ENCODE measurements at regions not wholly inside any gene's neighbourhood (a gene's known extent, or its start where the extent isn't known, plus 50 kb on each side); places are given as distances from the start of the nearest gene placed in this dataset.

DNA sequence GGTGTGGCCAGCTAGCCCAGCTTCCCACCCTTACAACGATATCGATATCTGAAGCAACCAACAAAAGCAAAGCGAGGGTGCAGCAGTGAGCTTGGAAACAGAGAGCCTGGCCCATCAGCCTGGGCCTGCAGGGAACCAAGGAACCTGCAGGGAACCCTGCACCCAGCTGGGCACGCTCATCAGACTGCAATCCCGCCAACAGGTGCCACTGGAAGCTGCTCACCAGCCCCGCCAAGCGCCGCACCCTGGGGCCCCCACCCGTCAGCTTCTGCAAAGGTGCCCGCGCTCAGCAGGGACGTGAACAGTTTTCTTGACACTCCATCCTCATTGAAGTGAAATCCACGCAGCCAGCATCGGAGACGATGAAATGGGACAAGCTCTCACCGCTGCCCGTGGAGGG, 250.7 kb downstream of the RBFOX3 start:
- no peak for TF ChIP-seq SP1 (IDR thresholded peaks at IDR 0.05; ENCODE audit: low read depth)
- no peak for TF ChIP-seq SIN3A (IDR thresholded peaks at IDR 0.05; ENCODE audit: low read depth)
- peak; percentile 31; the same call in 1 of the 2 replicates for TF ChIP-seq RAD21 (IDR thresholded peaks at IDR 0.05; ENCODE audit: low read depth)
- TF ChIP-seq, protein P1, sequence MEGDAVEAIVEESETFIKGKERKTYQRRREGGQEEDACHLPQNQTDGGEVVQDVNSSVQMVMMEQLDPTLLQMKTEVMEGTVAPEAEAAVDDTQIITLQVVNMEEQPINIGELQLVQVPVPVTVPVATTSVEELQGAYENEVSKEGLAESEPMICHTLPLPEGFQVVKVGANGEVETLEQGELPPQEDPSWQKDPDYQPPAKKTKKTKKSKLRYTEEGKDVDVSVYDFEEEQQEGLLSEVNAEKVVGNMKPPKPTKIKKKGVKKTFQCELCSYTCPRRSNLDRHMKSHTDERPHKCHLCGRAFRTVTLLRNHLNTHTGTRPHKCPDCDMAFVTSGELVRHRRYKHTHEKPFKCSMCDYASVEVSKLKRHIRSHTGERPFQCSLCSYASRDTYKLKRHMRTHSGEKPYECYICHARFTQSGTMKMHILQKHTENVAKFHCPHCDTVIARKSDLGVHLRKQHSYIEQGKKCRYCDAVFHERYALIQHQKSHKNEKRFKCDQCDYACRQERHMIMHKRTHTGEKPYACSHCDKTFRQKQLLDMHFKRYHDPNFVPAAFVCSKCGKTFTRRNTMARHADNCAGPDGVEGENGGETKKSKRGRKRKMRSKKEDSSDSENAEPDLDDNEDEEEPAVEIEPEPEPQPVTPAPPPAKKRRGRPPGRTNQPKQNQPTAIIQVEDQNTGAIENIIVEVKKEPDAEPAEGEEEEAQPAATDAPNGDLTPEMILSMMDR (IDR thresholded peaks at IDR 0.05 in 2 of 3, conservative IDR thresholded peaks at IDR 0.05 in 1 of 3; ENCODE audit: borderline replicate concordance in 1 of 3, insufficient read depth in 1 of 3, low read depth in 2 of 3, low read length in 2 of 3), result peak; percentile 43 to 52 (median 44); a peak in 3 of 6 replicates
- TF ChIP-seq, protein P2, sequence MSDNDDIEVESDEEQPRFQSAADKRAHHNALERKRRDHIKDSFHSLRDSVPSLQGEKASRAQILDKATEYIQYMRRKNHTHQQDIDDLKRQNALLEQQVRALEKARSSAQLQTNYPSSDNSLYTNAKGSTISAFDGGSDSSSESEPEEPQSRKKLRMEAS (IDR thresholded peaks at IDR 0.05), result no peak
- no peak for TF ChIP-seq POLR2AphosphoS5 (IDR thresholded peaks at IDR 0.05; ENCODE audit: low read depth, low read length)
- Histone ChIP-seq H3K4me2 (ENCODE audit: low read length) (no peak overlapping the region), H3K36me3 (ENCODE audit: control insufficient read depth in 1 of 2, insufficient read depth in 2 of 2, low read length in 2 of 2) (no peaks in the 10 kb centered on the region), H3K9me2 (ENCODE audit: insufficient read depth) (no peaks in the 10 kb centered on the region), H3K4me1 (ENCODE audit: control insufficient read depth in 1 of 2, insufficient read depth in 2 of 2, low read length in 2 of 2) (no peaks in the 10 kb centered on the region; a peak in 1 of 4 replicates), H3K9ac (ENCODE audit: low read length) (no peak overlapping the region), H3K27ac (ENCODE audit: low read depth, low read length) (no peak overlapping the region), H2AFZ (ENCODE audit: low read depth, low read length, poor library complexity, severe bottlenecking) (no peak overlapping the region), H3K4me3 (replicated peaks in 1 of 2; ENCODE audit: low read depth in 1 of 2, low read length in 2 of 2) (no peak overlapping the region), H3K27me3 (ENCODE audit: insufficient read depth, low read length) (peaks cover 90% of the 10 kb centered on the region), H4K20me1 (ENCODE audit: insufficient read depth) (no peaks in the 10 kb centered on the region), H3K79me2 (ENCODE audit: insufficient read depth, low read length) (no peaks in the 10 kb centered on the region), H3K9me3 (ENCODE audit: control insufficient read depth in 1 of 2, insufficient read depth in 1 of 2, low read depth in 1 of 2, low read length in 2 of 2) (no peaks in the 10 kb centered on the region)
- RAD21 ChIA-PET (ENCODE audit: low non-redundant PET in 1 of 2, low total read pairs in 2 of 2, uncharacterized antibody in 2 of 2, unreplicated experiment in 2 of 2), result no interaction called here
- BruUV-seq (replicated peaks), result no TSS peak
- POLR2A ChIA-PET, result no interaction called here
- ATAC-seq (peak; percentile 94), DNase-seq (ENCODE audit: low read depth, low spot score) (peak; percentile 45)
- CTCF ChIA-PET, result interaction anchor here (1.0 to 5.9 kb wide), 3 partner anchors 11 to 31 kb away, joined by 4 to 20 read pairs (median 5); no protein-coding TSS in a partner anchor
- intact Hi-C loops (cut with micrococcal nuclease), result no loop called here

DNA sequence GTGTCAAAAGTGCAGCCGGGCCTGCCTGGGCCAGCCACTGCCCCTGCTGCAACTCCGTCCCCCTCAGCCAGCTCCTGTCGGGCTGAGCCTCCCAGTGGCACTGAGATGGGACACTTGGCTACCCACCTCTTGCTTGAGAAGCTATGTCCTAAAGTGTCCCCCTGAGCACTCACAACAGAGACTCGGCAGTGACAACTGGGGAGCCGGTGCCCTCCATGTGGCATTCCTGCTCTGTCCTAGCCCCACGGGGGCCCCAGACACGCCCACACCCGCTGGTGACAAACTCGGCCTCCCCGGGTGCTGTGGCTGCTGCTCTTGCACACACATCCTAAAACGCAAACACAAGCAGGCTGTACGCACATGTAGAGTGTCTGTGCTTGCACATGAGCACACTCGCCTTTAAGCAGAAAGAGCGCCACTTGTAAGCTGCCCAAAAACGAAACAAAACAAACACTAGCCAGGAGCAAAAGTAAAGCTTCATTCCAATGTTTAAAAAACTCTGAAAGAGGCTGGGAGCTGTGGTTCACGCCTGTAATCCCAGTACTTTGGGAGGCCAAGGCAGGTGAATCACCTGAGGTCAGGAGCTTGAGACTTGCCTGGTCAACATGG, 253.9 kb downstream of the RBFOX3 start:
- POLR2A ChIA-PET, result interaction anchor here (1.2 kb wide), 1 partner anchor 9 kb away, joined by 4 read pairs; no protein-coding TSS in a partner anchor
- Histone ChIP-seq H3K4me2 (ENCODE audit: low read length) (no peak overlapping the region), H3K9me3 (ENCODE audit: control insufficient read depth in 1 of 2, insufficient read depth in 1 of 2, low read depth in 1 of 2, low read length in 2 of 2) (peaks cover 0 to 6% of the 10 kb centered on the region in 2 experiments; a peak in 1 of 4 replicates), H3K9ac (ENCODE audit: low read length) (no peak overlapping the region), H3K27me3 (ENCODE audit: insufficient read depth, low read length) (peaks cover 90% of the 10 kb centered on the region), H3K4me3 (replicated peaks in 1 of 2; ENCODE audit: low read depth in 1 of 2, low read length in 2 of 2) (no peak overlapping the region), H3K9me2 (ENCODE audit: insufficient read depth) (no peaks in the 10 kb centered on the region), H3K4me1 (ENCODE audit: control insufficient read depth in 1 of 2, insufficient read depth in 2 of 2, low read length in 2 of 2) (no peaks in the 10 kb centered on the region; a peak in 1 of 4 replicates), H3K79me2 (ENCODE audit: insufficient read depth, low read length) (no peaks in the 10 kb centered on the region), H4K20me1 (ENCODE audit: insufficient read depth) (no peaks in the 10 kb centered on the region), H3K36me3 (ENCODE audit: control insufficient read depth in 1 of 2, insufficient read depth in 2 of 2, low read length in 2 of 2) (no peaks in the 10 kb centered on the region), H3K27ac (ENCODE audit: low read depth, low read length) (no peak overlapping the region), H2AFZ (ENCODE audit: low read depth, low read length, poor library complexity, severe bottlenecking) (no peak overlapping the region)
- intact Hi-C loops (cut with micrococcal nuclease), result no loop called here
- RAD21 ChIA-PET (ENCODE audit: low non-redundant PET in 1 of 2, low total read pairs in 2 of 2, uncharacterized antibody in 2 of 2, unreplicated experiment in 2 of 2), result no interaction called here
- no TSS peak for BruUV-seq (replicated peaks)
- ATAC-seq (no peak), DNase-seq (ENCODE audit: low read depth, low spot score) (no peak)
- CTCF ChIA-PET, result interaction anchor here (0.6 to 5.9 kb wide), 3 partner anchors 31 to 52 kb away, joined by 3 to 20 read pairs (median 6); no protein-coding TSS in a partner anchor
- TF ChIP-seq SIN3A (IDR thresholded peaks at IDR 0.05; ENCODE audit: low read depth), result no peak
- TF ChIP-seq, protein P3, sequence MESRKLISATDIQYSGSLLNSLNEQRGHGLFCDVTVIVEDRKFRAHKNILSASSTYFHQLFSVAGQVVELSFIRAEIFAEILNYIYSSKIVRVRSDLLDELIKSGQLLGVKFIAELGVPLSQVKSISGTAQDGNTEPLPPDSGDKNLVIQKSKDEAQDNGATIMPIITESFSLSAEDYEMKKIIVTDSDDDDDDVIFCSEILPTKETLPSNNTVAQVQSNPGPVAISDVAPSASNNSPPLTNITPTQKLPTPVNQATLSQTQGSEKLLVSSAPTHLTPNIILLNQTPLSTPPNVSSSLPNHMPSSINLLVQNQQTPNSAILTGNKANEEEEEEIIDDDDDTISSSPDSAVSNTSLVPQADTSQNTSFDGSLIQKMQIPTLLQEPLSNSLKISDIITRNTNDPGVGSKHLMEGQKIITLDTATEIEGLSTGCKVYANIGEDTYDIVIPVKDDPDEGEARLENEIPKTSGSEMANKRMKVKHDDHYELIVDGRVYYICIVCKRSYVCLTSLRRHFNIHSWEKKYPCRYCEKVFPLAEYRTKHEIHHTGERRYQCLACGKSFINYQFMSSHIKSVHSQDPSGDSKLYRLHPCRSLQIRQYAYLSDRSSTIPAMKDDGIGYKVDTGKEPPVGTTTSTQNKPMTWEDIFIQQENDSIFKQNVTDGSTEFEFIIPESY (IDR thresholded peaks at IDR 0.05; ENCODE audit: extremely low read depth, insufficient replicate concordance, low read length), result no peak
- TF ChIP-seq SP1 (IDR thresholded peaks at IDR 0.05; ENCODE audit: low read depth), result no peak
- TF ChIP-seq RAD21 (IDR thresholded peaks at IDR 0.05; ENCODE audit: low read depth), result no peak
- no peak for TF ChIP-seq SRF (IDR thresholded peaks at IDR 0.05; ENCODE audit: low read depth)
- TF ChIP-seq POLR2A (IDR thresholded peaks at IDR 0.05; ENCODE audit: borderline replicate concordance, extremely low read depth, insufficient read depth, insufficient read length), result no peak
- TF ChIP-seq FOSL1 (IDR thresholded peaks at IDR 0.05; ENCODE audit: low read depth), result no peak
- no peak for TF ChIP-seq JUND (IDR thresholded peaks at IDR 0.05)
- TF ChIP-seq EGR1 (IDR thresholded peaks at IDR 0.05; ENCODE audit: low read depth), result no peak
- no peak for TF ChIP-seq POLR2AphosphoS5 (IDR thresholded peaks at IDR 0.05; ENCODE audit: low read depth, low read length)
- TF ChIP-seq CEBPB (IDR thresholded peaks at IDR 0.05; ENCODE audit: low read depth), result no peak
- no peak for TF ChIP-seq ELF1 (IDR thresholded peaks at IDR 0.05; ENCODE audit: borderline replicate concordance, low read depth)
- TF ChIP-seq EZH2 (IDR thresholded peaks at IDR 0.05), result no peak
- TF ChIP-seq TCF7L2 (IDR thresholded peaks at IDR 0.05; ENCODE audit: borderline replicate concordance, extremely low read depth, insufficient read depth, insufficient read length), result no peak
- TF ChIP-seq, protein P2 (IDR thresholded peaks at IDR 0.05), result no peak
